ENCODE measurements at regions not wholly inside any gene's neighbourhood (a gene's known extent, or its start where the extent isn't known, plus 50 kb on each side); places are given as distances from the start of the nearest gene placed in this dataset.

DNA sequence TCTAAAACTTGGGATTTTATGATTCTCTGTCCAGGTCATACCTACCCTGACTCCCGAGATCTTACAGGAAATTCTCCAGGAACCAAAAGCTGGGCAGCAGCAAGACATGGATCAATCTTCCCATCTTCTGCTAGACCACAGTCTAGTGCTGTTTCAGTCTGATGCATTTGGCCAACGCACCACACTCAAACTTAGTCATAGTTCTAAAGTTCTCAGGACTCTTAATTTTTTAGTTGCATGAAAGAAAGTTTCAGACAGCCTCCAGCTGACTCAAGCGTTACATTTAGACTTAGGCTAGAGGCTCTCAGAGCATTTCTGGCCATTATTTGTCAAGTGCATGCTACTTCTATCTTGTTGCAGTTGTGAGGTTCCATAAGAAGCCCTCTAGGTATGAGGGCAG is 230.1 kb upstream of the CCDC150 start:
- Histone ChIP-seq H3K27ac (ENCODE audit: low read length) (no peak overlapping the region), H3K9me3 (ENCODE audit: control insufficient read depth in 1 of 2, low read length in 2 of 2) (no peaks in the 10 kb centered on the region), H3K4me3 (ENCODE audit: low read depth in 1 of 2, low read length in 2 of 2) (no peak overlapping the region), H3K36me3 (ENCODE audit: control insufficient read depth in 1 of 2, insufficient read depth in 2 of 2, low read length in 2 of 2) (no peaks in the 10 kb centered on the region), H3K27me3 (ENCODE audit: low read depth, low read length) (no peaks in the 10 kb centered on the region), H3K4me1 (ENCODE audit: control insufficient read depth in 1 of 2, insufficient read depth in 2 of 2, low read length in 2 of 2) (no peaks in the 10 kb centered on the region)

DNA sequence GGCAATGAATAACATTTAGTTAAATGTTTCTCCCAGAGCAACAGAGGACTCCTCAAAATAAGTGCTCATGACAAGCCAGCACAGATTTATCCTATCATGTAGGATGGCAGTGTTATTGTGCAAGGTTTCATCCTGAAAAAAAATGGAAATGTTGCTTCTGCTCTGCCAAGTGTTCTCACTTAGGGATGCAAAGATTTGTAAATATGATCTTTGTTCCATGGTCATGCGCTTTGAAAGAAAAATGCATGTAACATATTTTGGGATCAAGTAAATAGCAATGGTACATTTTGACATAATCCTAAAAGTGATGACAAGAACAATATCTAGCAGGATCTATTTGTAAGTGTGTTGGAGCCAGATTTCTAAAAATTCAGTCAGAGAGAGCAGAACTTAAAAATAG is 229.5 kb upstream of the CCDC150 start:
- Histone ChIP-seq H3K27me3 (ENCODE audit: low read depth, low read length) (no peaks in the 10 kb centered on the region), H3K9me3 (ENCODE audit: control insufficient read depth in 1 of 2, low read length in 2 of 2) (no peaks in the 10 kb centered on the region), H3K4me1 (ENCODE audit: control insufficient read depth in 1 of 2, insufficient read depth in 2 of 2, low read length in 2 of 2) (no peaks in the 10 kb centered on the region), H3K4me3 (ENCODE audit: low read depth in 1 of 2, low read length in 2 of 2) (no peak overlapping the region), H3K36me3 (ENCODE audit: control insufficient read depth in 1 of 2, insufficient read depth in 2 of 2, low read length in 2 of 2) (no peaks in the 10 kb centered on the region), H3K27ac (ENCODE audit: low read length) (no peak overlapping the region)

DNA sequence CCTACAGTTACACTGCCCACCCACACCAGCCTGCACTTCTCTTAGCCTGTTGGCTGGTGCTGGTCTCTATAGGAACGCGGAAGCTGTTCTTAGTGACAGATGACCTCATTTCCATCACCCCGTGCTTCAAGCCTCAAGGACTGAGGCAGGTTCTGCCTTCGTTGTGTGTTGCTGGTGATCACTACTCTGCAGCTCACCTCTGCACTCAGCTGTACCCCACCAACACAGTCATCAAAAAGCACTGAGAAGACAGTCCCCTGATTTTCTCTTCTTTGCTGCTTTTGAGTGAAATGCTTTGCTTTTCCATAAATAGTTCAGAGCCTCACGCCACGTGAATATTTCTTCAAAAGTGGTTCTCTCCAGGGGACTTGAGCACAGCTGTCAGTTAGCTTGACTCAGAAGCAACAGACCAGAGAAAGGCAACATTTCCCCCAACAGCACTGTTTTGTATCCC is 225.7 kb upstream of the CCDC150 start:
- H3K27ac ChIP-seq (ENCODE audit: low read length): no peak overlapping the region
- H3K9me3 ChIP-seq (ENCODE audit: control insufficient read depth in 1 of 2, low read length in 2 of 2): no peaks in the 10 kb centered on the region
- H3K4me1 ChIP-seq (ENCODE audit: control insufficient read depth in 1 of 2, insufficient read depth in 2 of 2, low read length in 2 of 2): no peaks in the 10 kb centered on the region
- H3K27me3 ChIP-seq (ENCODE audit: low read depth, low read length): no peaks in the 10 kb centered on the region
- H3K36me3 ChIP-seq (ENCODE audit: control insufficient read depth in 1 of 2, insufficient read depth in 2 of 2, low read length in 2 of 2): no peaks in the 10 kb centered on the region
- H3K4me3 ChIP-seq (ENCODE audit: low read depth in 1 of 2, low read length in 2 of 2): no peak overlapping the region

DNA sequence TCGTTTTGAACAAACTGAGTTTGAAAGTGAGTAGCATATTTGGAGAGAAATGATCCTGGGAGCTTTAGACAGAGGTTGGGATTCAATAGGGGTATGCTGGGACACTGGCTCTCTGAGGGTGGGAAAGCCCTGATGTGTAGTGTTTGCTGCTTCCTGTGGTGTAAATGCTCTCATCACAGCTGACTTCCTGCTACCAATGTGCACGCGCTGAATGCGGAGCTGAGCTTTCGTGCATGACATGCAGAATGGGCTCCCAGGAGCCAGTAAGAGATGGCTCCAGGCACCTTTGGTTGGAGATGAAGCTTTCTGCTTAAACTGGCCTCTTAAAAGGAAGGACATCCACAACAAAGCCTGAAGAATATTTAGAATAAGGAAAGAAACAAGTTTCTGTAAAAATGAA is 224.1 kb upstream of the CCDC150 start:
- Histone ChIP-seq H3K27me3 (ENCODE audit: low read depth, low read length) (no peaks in the 10 kb centered on the region), H3K36me3 (ENCODE audit: control insufficient read depth in 1 of 2, insufficient read depth in 2 of 2, low read length in 2 of 2) (no peaks in the 10 kb centered on the region), H3K9me3 (ENCODE audit: control insufficient read depth in 1 of 2, low read length in 2 of 2) (no peaks in the 10 kb centered on the region), H3K4me3 (ENCODE audit: low read depth in 1 of 2, low read length in 2 of 2) (no peak overlapping the region), H3K27ac (ENCODE audit: low read length) (no peak overlapping the region), H3K4me1 (ENCODE audit: control insufficient read depth in 1 of 2, insufficient read depth in 2 of 2, low read length in 2 of 2) (no peaks in the 10 kb centered on the region)

DNA sequence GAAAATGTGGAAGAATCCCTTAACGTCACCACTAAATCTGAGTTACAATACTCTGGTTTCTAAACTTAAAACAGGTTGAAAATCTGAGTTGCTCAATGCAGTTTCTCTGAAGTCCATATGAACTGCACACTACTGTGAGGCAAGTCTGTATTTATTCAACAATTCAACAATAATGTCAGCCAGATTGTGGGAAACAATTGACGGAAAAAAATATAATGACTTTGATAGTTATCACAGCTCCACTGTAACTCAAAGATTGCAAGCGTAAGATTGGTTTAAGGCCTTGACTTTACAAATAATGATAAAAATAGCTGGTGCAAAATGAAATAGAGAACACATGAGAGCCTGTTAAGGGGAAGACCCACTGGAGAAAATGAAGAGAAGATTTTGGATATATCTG is 219.4 kb upstream of the CCDC150 start:
- H3K4me1 ChIP-seq (ENCODE audit: control insufficient read depth in 1 of 2, insufficient read depth in 2 of 2, low read length in 2 of 2): no peaks in the 10 kb centered on the region
- no peak overlapping the region for H3K27ac ChIP-seq (ENCODE audit: low read length)
- H3K36me3 ChIP-seq (ENCODE audit: control insufficient read depth in 1 of 2, insufficient read depth in 2 of 2, low read length in 2 of 2): no peaks in the 10 kb centered on the region
- no peaks in the 10 kb centered on the region for H3K9me3 ChIP-seq (ENCODE audit: control insufficient read depth in 1 of 2, low read length in 2 of 2)
- H3K4me3 ChIP-seq (ENCODE audit: low read depth in 1 of 2, low read length in 2 of 2): no peak overlapping the region
- H3K27me3 ChIP-seq (ENCODE audit: low read depth, low read length): no peaks in the 10 kb centered on the region

DNA sequence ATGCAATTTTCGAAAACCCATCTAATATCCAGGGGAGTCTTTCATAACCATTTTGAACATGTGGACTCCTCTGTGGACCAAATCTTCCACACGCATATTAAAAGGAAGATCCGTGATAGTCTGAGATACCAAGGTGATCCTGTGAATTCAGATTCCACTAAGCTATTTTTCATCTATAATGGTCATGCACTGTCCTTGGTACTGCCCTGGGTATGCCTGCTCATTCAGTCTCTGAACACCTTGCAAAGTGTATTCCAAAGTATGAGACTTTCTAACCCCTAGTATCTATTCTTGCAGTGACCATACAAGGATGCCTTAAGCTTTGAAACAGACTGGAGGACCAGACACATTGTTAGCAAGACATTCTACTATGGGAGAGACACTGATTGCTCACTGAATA is 217.6 kb upstream of the CCDC150 start:
- no peaks in the 10 kb centered on the region for H3K9me3 ChIP-seq (ENCODE audit: control insufficient read depth in 1 of 2, low read length in 2 of 2)
- no peaks in the 10 kb centered on the region for H3K36me3 ChIP-seq (ENCODE audit: control insufficient read depth in 1 of 2, insufficient read depth in 2 of 2, low read length in 2 of 2)
- H3K27ac ChIP-seq (ENCODE audit: low read length): no peak overlapping the region
- H3K4me1 ChIP-seq (ENCODE audit: control insufficient read depth in 1 of 2, insufficient read depth in 2 of 2, low read length in 2 of 2): no peaks in the 10 kb centered on the region
- no peak overlapping the region for H3K4me3 ChIP-seq (ENCODE audit: low read depth in 1 of 2, low read length in 2 of 2)
- H3K27me3 ChIP-seq (ENCODE audit: low read depth, low read length): no peaks in the 10 kb centered on the region

DNA sequence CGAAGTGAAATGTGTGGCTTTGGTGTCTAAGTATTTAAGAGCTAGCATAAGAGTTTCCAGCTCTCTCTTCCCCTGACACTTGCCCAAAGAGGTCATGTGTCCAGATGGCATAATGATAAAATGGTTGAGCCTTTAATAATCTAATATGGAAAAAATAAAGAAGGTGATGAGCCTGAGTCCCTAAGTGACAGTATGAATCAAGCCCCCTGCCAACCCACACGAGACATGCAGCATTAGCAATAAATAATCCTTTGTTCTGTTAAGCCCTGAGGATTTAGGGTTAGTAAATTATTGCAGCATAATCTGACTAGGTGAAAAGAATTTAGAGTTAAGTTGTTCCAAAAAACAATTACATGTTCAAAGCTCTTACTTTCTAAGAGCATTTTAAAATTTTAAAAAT is 217.2 kb upstream of the CCDC150 start:
- Histone ChIP-seq H3K4me1 (ENCODE audit: control insufficient read depth in 1 of 2, insufficient read depth in 2 of 2, low read length in 2 of 2) (no peaks in the 10 kb centered on the region), H3K36me3 (ENCODE audit: control insufficient read depth in 1 of 2, insufficient read depth in 2 of 2, low read length in 2 of 2) (no peaks in the 10 kb centered on the region)

DNA sequence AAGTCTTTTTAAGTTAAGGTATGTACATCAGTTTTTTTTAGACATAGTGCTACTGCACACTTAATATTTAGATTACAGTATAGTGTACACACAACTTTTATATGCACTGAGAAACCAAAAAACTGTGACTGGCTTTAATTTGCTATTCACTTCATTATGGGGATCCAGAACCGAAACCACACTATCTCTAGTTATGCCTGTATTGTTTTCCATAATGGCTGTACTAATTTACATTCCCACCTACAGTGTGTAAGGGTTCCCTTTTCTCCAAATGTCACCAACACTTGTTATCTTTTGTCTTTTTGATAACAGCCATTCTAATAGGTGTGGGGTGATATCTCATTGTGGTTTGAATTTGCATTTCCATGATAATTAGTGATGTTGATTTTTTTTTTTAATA is 213.4 kb upstream of the CCDC150 start:
- Histone ChIP-seq H3K36me3 (ENCODE audit: control insufficient read depth in 1 of 2, insufficient read depth in 2 of 2, low read length in 2 of 2) (no peaks in the 10 kb centered on the region), H3K4me3 (ENCODE audit: low read depth in 1 of 2, low read length in 2 of 2) (no peak overlapping the region), H3K27me3 (ENCODE audit: low read depth, low read length) (no peaks in the 10 kb centered on the region), H3K9me3 (ENCODE audit: control insufficient read depth in 1 of 2, low read length in 2 of 2) (no peaks in the 10 kb centered on the region), H3K4me1 (ENCODE audit: control insufficient read depth in 1 of 2, insufficient read depth in 2 of 2, low read length in 2 of 2) (no peaks in the 10 kb centered on the region), H3K27ac (ENCODE audit: low read length) (no peak overlapping the region)

More for the DNA sequence above, 217.2 kb upstream of the CCDC150 start:
- no peaks in the 10 kb centered on the region for H3K27me3 ChIP-seq (ENCODE audit: low read depth, low read length)
- H3K4me3 ChIP-seq (ENCODE audit: low read depth in 1 of 2, low read length in 2 of 2): no peak overlapping the region
- H3K9me3 ChIP-seq (ENCODE audit: control insufficient read depth in 1 of 2, low read length in 2 of 2): no peaks in the 10 kb centered on the region
- no peak overlapping the region for H3K27ac ChIP-seq (ENCODE audit: low read length)

DNA sequence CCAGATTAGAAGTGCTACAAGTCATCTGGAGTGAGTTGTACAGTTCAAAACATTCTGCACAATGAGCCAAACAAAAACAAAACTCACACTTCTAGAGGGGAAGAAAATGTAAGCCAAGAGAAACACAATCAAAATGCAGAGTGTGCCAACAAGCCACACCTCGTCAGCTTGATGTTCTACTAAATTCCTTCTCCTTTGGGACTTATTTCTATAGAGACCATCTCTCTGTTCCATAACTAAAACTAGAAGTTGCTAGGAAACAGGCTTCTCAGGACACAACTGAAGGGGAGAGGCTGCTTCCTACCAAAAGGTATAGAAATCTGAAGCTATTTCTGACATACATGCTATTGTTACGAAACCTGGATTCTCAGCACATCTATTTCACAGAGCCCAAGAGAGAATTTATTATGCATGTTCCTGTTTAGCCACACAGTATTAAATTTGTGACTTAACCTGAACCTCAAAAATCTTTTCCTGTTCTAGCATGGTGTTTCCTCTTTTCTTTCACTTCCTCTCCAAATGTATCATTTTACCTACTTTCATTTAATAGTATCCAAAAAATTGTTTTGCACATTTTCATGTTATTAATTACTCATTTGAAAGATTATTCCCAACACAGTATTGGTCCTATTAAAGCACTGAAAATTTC is 211.4 kb upstream of the CCDC150 start:
- Histone ChIP-seq H3K27me3 (ENCODE audit: low read depth, low read length) (no peaks in the 10 kb centered on the region), H3K36me3 (ENCODE audit: control insufficient read depth in 1 of 2, insufficient read depth in 2 of 2, low read length in 2 of 2) (no peaks in the 10 kb centered on the region), H3K27ac (ENCODE audit: low read length) (no peak overlapping the region), H3K4me3 (ENCODE audit: low read depth in 1 of 2, low read length in 2 of 2) (no peak overlapping the region), H3K4me1 (ENCODE audit: control insufficient read depth in 1 of 2, insufficient read depth in 2 of 2, low read length in 2 of 2) (no peaks in the 10 kb centered on the region), H3K9me3 (ENCODE audit: control insufficient read depth in 1 of 2, low read length in 2 of 2) (no peaks in the 10 kb centered on the region)

DNA sequence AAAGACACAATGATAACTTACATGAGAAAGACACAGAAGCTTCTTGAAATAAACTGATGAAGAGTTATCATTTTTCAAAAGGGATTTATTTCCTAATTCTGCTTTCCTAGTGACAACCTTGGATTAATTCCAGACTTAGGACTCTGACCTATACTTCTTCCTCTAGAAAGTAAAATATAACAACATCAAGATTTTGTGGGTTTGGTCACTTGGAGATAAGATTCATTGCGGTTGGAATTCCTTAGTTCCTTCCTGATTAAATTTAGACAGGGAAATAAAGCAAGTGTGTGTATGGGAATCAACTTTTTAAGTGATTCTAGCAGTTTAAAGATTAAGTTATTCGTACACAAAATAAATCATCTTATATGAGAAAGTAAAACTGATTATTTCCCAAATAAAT is 208.4 kb upstream of the CCDC150 start:
- Histone ChIP-seq H3K9me3 (ENCODE audit: control insufficient read depth in 1 of 2, low read length in 2 of 2) (no peaks in the 10 kb centered on the region), H3K27me3 (ENCODE audit: low read depth, low read length) (no peaks in the 10 kb centered on the region), H3K36me3 (ENCODE audit: control insufficient read depth in 1 of 2, insufficient read depth in 2 of 2, low read length in 2 of 2) (no peaks in the 10 kb centered on the region), H3K4me1 (ENCODE audit: control insufficient read depth in 1 of 2, insufficient read depth in 2 of 2, low read length in 2 of 2) (no peaks in the 10 kb centered on the region), H3K4me3 (ENCODE audit: low read depth in 1 of 2, low read length in 2 of 2) (no peak overlapping the region), H3K27ac (ENCODE audit: low read length) (no peak overlapping the region)

DNA sequence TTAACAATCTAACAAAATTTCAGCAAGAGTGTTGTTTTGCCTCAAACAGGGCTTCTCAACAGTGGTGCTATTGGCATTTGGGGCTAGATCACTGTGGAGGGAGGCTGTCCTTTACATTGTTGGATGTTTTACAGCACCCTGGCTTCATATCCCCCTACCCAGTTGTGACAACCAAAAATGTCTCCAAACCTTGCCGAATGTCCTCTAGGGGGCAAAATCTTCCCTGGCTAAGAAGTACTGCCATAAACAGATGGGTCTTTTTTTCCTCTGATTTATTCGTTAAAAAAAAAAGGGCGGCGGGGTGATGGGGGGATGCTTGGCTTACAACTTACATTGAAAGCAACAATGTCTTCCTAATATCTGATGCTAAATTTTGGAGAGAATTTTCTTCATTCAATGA is 207.6 kb upstream of the CCDC150 start:
- Histone ChIP-seq H3K4me1 (ENCODE audit: control insufficient read depth in 1 of 2, insufficient read depth in 2 of 2, low read length in 2 of 2) (no peaks in the 10 kb centered on the region), H3K9me3 (ENCODE audit: control insufficient read depth in 1 of 2, low read length in 2 of 2) (no peaks in the 10 kb centered on the region), H3K36me3 (ENCODE audit: control insufficient read depth in 1 of 2, insufficient read depth in 2 of 2, low read length in 2 of 2) (no peaks in the 10 kb centered on the region), H3K4me3 (ENCODE audit: low read depth in 1 of 2, low read length in 2 of 2) (no peak overlapping the region), H3K27ac (ENCODE audit: low read length) (no peak overlapping the region), H3K27me3 (ENCODE audit: low read depth, low read length) (no peaks in the 10 kb centered on the region)

DNA sequence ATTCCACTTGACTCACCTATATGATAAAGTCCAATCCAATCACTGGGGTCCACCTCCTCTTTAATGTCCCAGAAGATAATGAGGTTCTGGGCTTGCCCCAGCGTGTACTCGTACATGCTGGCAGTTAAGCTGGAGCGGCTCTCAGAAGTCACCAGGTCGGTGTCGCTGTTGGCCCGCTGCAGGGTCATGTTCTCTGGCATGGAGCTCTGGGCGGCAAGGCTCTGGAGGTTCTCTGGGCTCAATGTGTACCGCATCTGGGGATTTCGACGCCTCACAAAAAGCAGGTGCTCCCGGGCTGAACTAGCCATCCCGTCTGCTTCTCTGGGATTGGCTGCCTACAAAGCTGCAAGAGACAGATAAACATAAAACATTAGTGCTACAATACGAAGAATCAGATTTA is 206.4 kb upstream of the CCDC150 start:
- Histone ChIP-seq H3K27ac (ENCODE audit: low read length) (no peak overlapping the region), H3K4me3 (ENCODE audit: low read depth in 1 of 2, low read length in 2 of 2) (no peak overlapping the region), H3K9me3 (ENCODE audit: control insufficient read depth in 1 of 2, low read length in 2 of 2) (no peaks in the 10 kb centered on the region), H3K27me3 (ENCODE audit: low read depth, low read length) (no peaks in the 10 kb centered on the region), H3K36me3 (ENCODE audit: control insufficient read depth in 1 of 2, insufficient read depth in 2 of 2, low read length in 2 of 2) (no peaks in the 10 kb centered on the region), H3K4me1 (ENCODE audit: control insufficient read depth in 1 of 2, insufficient read depth in 2 of 2, low read length in 2 of 2) (no peaks in the 10 kb centered on the region)
